IMR-90 (cell line): ENCODE measurements at regions not wholly inside any gene's neighbourhood (a gene's known extent, or its start where the extent isn't known, plus 50 kb on each side); places are given as distances from the start of the nearest gene placed in this dataset.

Source experiments
- BHLHE40 ChIP-seq: fragments of 150-350 bp; IDR thresholded peaks from 2 replicates; pipeline ENCODE4 v1.6.1; 2016; ENCODE audit warnings: mild to moderate bottlenecking, low read depth, low read length
- CEBPB ChIP-seq: IDR thresholded peaks from 2 replicates; pipeline ENCODE4 v1.6.1; 2012; ENCODE audit warnings: low read depth, low read length, improper control_type of control experiment
- FOS ChIP-seq: fragments of 150-350 bp; IDR thresholded peaks from 2 replicates; pipeline ENCODE4 v1.6.1; 2016; ENCODE audit warnings: low read depth, low read length
- MAFK ChIP-seq: IDR thresholded peaks from 2 replicates; pipeline ENCODE4 v1.6.1; 2012; ENCODE audit warnings: low read depth, low read length, improper control_type of control experiment
- MAZ ChIP-seq: IDR thresholded peaks from 2 replicates; pipeline ENCODE4 v1.6.1; 2012; ENCODE audit warnings: low read depth, mild to moderate bottlenecking, low read length, improper control_type of control experiment, moderate library complexity, borderline replicate concordance
- MXI1 ChIP-seq: IDR thresholded peaks from 2 replicates; pipeline ENCODE4 v1.6.1; 2012; ENCODE audit warnings: low read depth, mild to moderate bottlenecking, low read length, moderate library complexity, borderline replicate concordance
- POLR2A ChIP-seq: IDR thresholded peaks from 2 replicates; pipeline ENCODE4 v1.6.1; 2012; ENCODE audit warnings: mild to moderate bottlenecking, low read depth, low read length
- RAD21 ChIP-seq: IDR thresholded peaks from 2 replicates; pipeline ENCODE4 v1.6.1; 2012; ENCODE audit warnings: low read length, improper control_type of control experiment
- RCOR1 ChIP-seq: IDR thresholded peaks from 2 replicates; pipeline ENCODE4 v1.6.1; 2012; ENCODE audit warnings: mild to moderate bottlenecking, low read length, improper control_type of control experiment; ENCODE audit not compliant: insufficient replicate concordance
- RFX5 ChIP-seq: IDR thresholded peaks from 2 replicates; pipeline ENCODE4 v1.8.0; 2012; ENCODE audit warnings: low read depth, mild to moderate bottlenecking, low read length, moderate library complexity
- TF ChIP-seq, protein P1 (sequence below): conservative IDR thresholded peaks from 2 replicates; pipeline ENCODE4 v1.5.1; 2012; ENCODE audit warnings: mild to moderate bottlenecking, low read depth, low read length, improper control_type of control experiment
- TF ChIP-seq, protein P2 (sequence below): fragments of 150-350 bp; IDR thresholded peaks from 2 replicates; pipeline ENCODE4 v1.6.1; 2017; ENCODE audit warnings: mild to moderate bottlenecking, antibody characterized with exemption, low read length, low read depth
- TF ChIP-seq, protein P3 (sequence below): fragments of 150-350 bp; IDR thresholded peaks from 2 replicates; pipeline ENCODE4 v1.6.1; 2016; ENCODE audit warnings: low read depth, mild to moderate bottlenecking, low read length, moderate library complexity, borderline replicate concordance

DNA sequence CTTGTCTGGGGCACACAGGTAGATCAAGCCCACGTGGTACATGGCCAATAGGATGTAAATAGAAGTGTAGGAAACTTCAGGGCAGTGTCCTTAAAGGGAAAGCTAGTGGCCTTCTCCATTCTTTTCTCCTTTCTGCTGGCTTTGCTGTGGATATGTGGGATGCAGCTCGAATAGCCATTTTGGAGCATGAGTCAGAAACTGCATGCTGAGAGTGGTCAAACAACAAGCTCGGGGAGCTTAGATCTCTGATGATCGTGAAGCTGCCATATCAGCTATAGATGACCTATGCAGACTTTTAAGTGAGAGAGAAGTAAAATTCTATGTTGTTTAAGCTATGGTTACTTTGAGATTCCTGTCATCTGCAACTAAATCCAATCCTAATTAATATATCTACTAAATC lies 241.3 kb upstream of the DAAM1 start:
- TF ChIP-seq, protein P1, sequence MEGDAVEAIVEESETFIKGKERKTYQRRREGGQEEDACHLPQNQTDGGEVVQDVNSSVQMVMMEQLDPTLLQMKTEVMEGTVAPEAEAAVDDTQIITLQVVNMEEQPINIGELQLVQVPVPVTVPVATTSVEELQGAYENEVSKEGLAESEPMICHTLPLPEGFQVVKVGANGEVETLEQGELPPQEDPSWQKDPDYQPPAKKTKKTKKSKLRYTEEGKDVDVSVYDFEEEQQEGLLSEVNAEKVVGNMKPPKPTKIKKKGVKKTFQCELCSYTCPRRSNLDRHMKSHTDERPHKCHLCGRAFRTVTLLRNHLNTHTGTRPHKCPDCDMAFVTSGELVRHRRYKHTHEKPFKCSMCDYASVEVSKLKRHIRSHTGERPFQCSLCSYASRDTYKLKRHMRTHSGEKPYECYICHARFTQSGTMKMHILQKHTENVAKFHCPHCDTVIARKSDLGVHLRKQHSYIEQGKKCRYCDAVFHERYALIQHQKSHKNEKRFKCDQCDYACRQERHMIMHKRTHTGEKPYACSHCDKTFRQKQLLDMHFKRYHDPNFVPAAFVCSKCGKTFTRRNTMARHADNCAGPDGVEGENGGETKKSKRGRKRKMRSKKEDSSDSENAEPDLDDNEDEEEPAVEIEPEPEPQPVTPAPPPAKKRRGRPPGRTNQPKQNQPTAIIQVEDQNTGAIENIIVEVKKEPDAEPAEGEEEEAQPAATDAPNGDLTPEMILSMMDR: no peak
- TF ChIP-seq CEBPB (no peak), FOS (no peak), MAFK (no peak), POLR2A (no peak), RFX5 (no peak), MXI1 (no peak), RAD21 (no peak), BHLHE40 (no peak), RCOR1 (no peak), MAZ (no peak)
- TF ChIP-seq, protein P2, sequence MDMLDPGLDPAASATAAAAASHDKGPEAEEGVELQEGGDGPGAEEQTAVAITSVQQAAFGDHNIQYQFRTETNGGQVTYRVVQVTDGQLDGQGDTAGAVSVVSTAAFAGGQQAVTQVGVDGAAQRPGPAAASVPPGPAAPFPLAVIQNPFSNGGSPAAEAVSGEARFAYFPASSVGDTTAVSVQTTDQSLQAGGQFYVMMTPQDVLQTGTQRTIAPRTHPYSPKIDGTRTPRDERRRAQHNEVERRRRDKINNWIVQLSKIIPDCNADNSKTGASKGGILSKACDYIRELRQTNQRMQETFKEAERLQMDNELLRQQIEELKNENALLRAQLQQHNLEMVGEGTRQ: no peak
- TF ChIP-seq, protein P3, sequence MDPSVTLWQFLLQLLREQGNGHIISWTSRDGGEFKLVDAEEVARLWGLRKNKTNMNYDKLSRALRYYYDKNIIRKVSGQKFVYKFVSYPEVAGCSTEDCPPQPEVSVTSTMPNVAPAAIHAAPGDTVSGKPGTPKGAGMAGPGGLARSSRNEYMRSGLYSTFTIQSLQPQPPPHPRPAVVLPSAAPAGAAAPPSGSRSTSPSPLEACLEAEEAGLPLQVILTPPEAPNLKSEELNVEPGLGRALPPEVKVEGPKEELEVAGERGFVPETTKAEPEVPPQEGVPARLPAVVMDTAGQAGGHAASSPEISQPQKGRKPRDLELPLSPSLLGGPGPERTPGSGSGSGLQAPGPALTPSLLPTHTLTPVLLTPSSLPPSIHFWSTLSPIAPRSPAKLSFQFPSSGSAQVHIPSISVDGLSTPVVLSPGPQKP: no peak
